ENCODE measurements at regions not wholly inside any gene's neighbourhood (a gene's known extent, or its start where the extent isn't known, plus 50 kb on each side); places are given as distances from the start of the nearest gene placed in this dataset.
A peak's percentile ranks its signal among the peaks of the same experiment; 100 is the strongest.

GRCh38 chr20:7736336-7736735 is 203.9 kb downstream of the HAO1 start:
- DNase-seq, result no peak
- Mint-ChIP-seq H3K36me3 (ENCODE audit: low read depth) (no peaks in the 10 kb centered on the region), H3K27ac (no peak overlapping the region), H3K4me3 (no peak overlapping the region), H3K27me3 (no peaks in the 10 kb centered on the region), H3K4me1 (no peaks in the 10 kb centered on the region), H3K9me3 (peaks cover 2% of the 10 kb centered on the region)
- ChIA-PET POLR2A (no interaction called here), CTCF (no interaction called here)

- Mint-ChIP-seq H3K27me3 (no peaks in the 10 kb centered on the region), H3K27ac (no peak overlapping the region), H3K4me3 (no peak overlapping the region), H3K9me3 (peaks cover 7% of the 10 kb centered on the region), H3K36me3 (ENCODE audit: low read depth) (no peaks in the 10 kb centered on the region), H3K4me1 (no peaks in the 10 kb centered on the region)
- DNase-seq, result no peak
- ChIA-PET CTCF (no interaction called here), POLR2A (no interaction called here)
Observed at GRCh38 chr20:7741866-7742265, 198.4 kb downstream of the HAO1 start.

- ChIA-PET POLR2A (no interaction called here), CTCF (no interaction called here)
- Mint-ChIP-seq H3K27ac (no peak overlapping the region), H3K4me3 (no peak overlapping the region), H3K36me3 (ENCODE audit: low read depth) (no peaks in the 10 kb centered on the region), H3K9me3 (peaks cover 7% of the 10 kb centered on the region), H3K4me1 (no peaks in the 10 kb centered on the region), H3K27me3 (no peaks in the 10 kb centered on the region)
- no peak for DNase-seq
Observed at GRCh38 chr20:7742479-7742878, 197.8 kb downstream of the HAO1 start.

- Mint-ChIP-seq H3K9me3 (peaks cover 7% of the 10 kb centered on the region), H3K27me3 (no peaks in the 10 kb centered on the region), H3K4me1 (no peaks in the 10 kb centered on the region), H3K36me3 (ENCODE audit: low read depth) (no peaks in the 10 kb centered on the region), H3K27ac (no peak overlapping the region), H3K4me3 (no peak overlapping the region)
- POLR2A ChIA-PET, result no interaction called here
- no peak for DNase-seq
- CTCF ChIA-PET, result no interaction called here
Observed at GRCh38 chr20:7744411-7744810, 195.8 kb downstream of the HAO1 start.

GRCh38 chr20:7748624-7749023 is 191.6 kb downstream of the HAO1 start:
- Mint-ChIP-seq H3K9me3 (peaks cover 7% of the 10 kb centered on the region), H3K4me3 (no peak overlapping the region), H3K27me3 (no peaks in the 10 kb centered on the region), H3K36me3 (ENCODE audit: low read depth) (no peaks in the 10 kb centered on the region), H3K27ac (no peak overlapping the region), H3K4me1 (no peaks in the 10 kb centered on the region)
- ChIA-PET POLR2A (no interaction called here), CTCF (no interaction called here)
- no peak for DNase-seq

- ChIA-PET CTCF (no interaction called here), POLR2A (no interaction called here)
- no peaks in the 10 kb centered on the region for H3K4me1 Mint-ChIP-seq
- no peaks in the 10 kb centered on the region for H3K9me3 Mint-ChIP-seq
- H3K4me3 Mint-ChIP-seq, result no peak overlapping the region
- DNase-seq, result no peak
- H3K27me3 Mint-ChIP-seq, result no peaks in the 10 kb centered on the region
- no peak overlapping the region for H3K27ac Mint-ChIP-seq
- no peaks in the 10 kb centered on the region for H3K36me3 Mint-ChIP-seq (ENCODE audit: low read depth)
Observed at GRCh38 chr20:7754102-7754501, 186.2 kb downstream of the HAO1 start.

- no peak overlapping the region for H3K27ac Mint-ChIP-seq
Observed at GRCh38 chr20:7758406-7758805, 181.9 kb downstream of the HAO1 start.

GRCh38 chr20:7760247-7761031 is 179.8 kb downstream of the HAO1 start:
- no peaks in the 10 kb centered on the region for H3K27me3 Mint-ChIP-seq
- ChIA-PET CTCF (interaction anchor here (0.6 kb wide), 2 partner anchors 99 to 728 kb away, joined by 3 to 5 read pairs; no protein-coding TSS in a partner anchor), POLR2A (no interaction called here)
- H3K9me3 Mint-ChIP-seq, result peaks cover 2% of the 10 kb centered on the region
- H3K27ac Mint-ChIP-seq, result no peak overlapping the region
- H3K36me3 Mint-ChIP-seq (ENCODE audit: low read depth), result no peaks in the 10 kb centered on the region
- peaks cover 7% of the 10 kb centered on the region for H3K4me1 Mint-ChIP-seq
- no peak for DNase-seq
- no peak overlapping the region for H3K4me3 Mint-ChIP-seq

More at GRCh38 chr20:7758406-7758805, 181.9 kb downstream of the HAO1 start:
- POLR2A ChIA-PET, result no interaction called here
- H3K4me1 Mint-ChIP-seq, result no peaks in the 10 kb centered on the region
- H3K36me3 Mint-ChIP-seq (ENCODE audit: low read depth), result no peaks in the 10 kb centered on the region
- no peaks in the 10 kb centered on the region for H3K27me3 Mint-ChIP-seq
- no peak overlapping the region for H3K4me3 Mint-ChIP-seq
- CTCF ChIA-PET, result no interaction called here
- DNase-seq, result no peak
- peaks cover 2% of the 10 kb centered on the region for H3K9me3 Mint-ChIP-seq

GRCh38 chr20:7765221-7765620 is 175.0 kb downstream of the HAO1 start:
- ChIA-PET POLR2A (no interaction called here), CTCF (no interaction called here)
- Mint-ChIP-seq H3K4me3 (no peak overlapping the region), H3K27ac (no peak overlapping the region), H3K9me3 (peaks cover 5% of the 10 kb centered on the region), H3K27me3 (no peaks in the 10 kb centered on the region), H3K4me1 (peaks cover 10% of the 10 kb centered on the region), H3K36me3 (ENCODE audit: low read depth) (no peaks in the 10 kb centered on the region)
- no peak for DNase-seq

GRCh38 chr20:7770046-7770445 is 170.2 kb downstream of the HAO1 start:
- peaks cover 11% of the 10 kb centered on the region for H3K9me3 Mint-ChIP-seq
- DNase-seq, result no peak
- ChIA-PET CTCF (no interaction called here), POLR2A (no interaction called here)
- no peaks in the 10 kb centered on the region for H3K36me3 Mint-ChIP-seq (ENCODE audit: low read depth)
- no peak overlapping the region for H3K27ac Mint-ChIP-seq
- peaks cover 11% of the 10 kb centered on the region for H3K4me1 Mint-ChIP-seq
- H3K4me3 Mint-ChIP-seq, result no peak overlapping the region
- no peaks in the 10 kb centered on the region for H3K27me3 Mint-ChIP-seq

- Mint-ChIP-seq H3K4me3 (no peak overlapping the region), H3K36me3 (ENCODE audit: low read depth) (no peaks in the 10 kb centered on the region), H3K27me3 (no peaks in the 10 kb centered on the region), H3K27ac (no peak overlapping the region), H3K9me3 (peaks cover 11% of the 10 kb centered on the region), H3K4me1 (peaks cover 9% of the 10 kb centered on the region)
- ChIA-PET POLR2A (no interaction called here), CTCF (no interaction called here)
- peak; percentile 20 for DNase-seq
Observed at GRCh38 chr20:7770578-7770977, 169.7 kb downstream of the HAO1 start.

- no peak overlapping the region for H3K4me3 Mint-ChIP-seq
- CTCF ChIA-PET, result no interaction called here
- H3K27me3 Mint-ChIP-seq, result no peaks in the 10 kb centered on the region
- no peak for DNase-seq
- peaks cover 9% of the 10 kb centered on the region for H3K9me3 Mint-ChIP-seq
- H3K4me1 Mint-ChIP-seq, result peaks cover 9% of the 10 kb centered on the region
- H3K27ac Mint-ChIP-seq, result no peak overlapping the region
- POLR2A ChIA-PET, result no interaction called here
- H3K36me3 Mint-ChIP-seq (ENCODE audit: low read depth), result no peaks in the 10 kb centered on the region
Observed at GRCh38 chr20:7772371-7772770, 167.9 kb downstream of the HAO1 start.

- H3K36me3 Mint-ChIP-seq (ENCODE audit: low read depth), result no peaks in the 10 kb centered on the region
- POLR2A ChIA-PET, result no interaction called here
- no peaks in the 10 kb centered on the region for H3K27me3 Mint-ChIP-seq
- no peak overlapping the region for H3K27ac Mint-ChIP-seq
- no peak for DNase-seq
- CTCF ChIA-PET, result no interaction called here
- H3K4me1 Mint-ChIP-seq, result peaks cover 9% of the 10 kb centered on the region
- no peak overlapping the region for H3K4me3 Mint-ChIP-seq
- H3K9me3 Mint-ChIP-seq, result peaks cover 6% of the 10 kb centered on the region
Observed at GRCh38 chr20:7773511-7773910, 166.7 kb downstream of the HAO1 start.

- ChIA-PET POLR2A (no interaction called here), CTCF (no interaction called here)
- peaks cover 8% of the 10 kb centered on the region for H3K4me1 Mint-ChIP-seq
- no peaks in the 10 kb centered on the region for H3K27me3 Mint-ChIP-seq
- DNase-seq, result no peak
- no peak overlapping the region for H3K4me3 Mint-ChIP-seq
- no peaks in the 10 kb centered on the region for H3K36me3 Mint-ChIP-seq (ENCODE audit: low read depth)
- peaks cover 6% of the 10 kb centered on the region for H3K9me3 Mint-ChIP-seq
- H3K27ac Mint-ChIP-seq, result no peak overlapping the region
Observed at GRCh38 chr20:7775072-7775471, 165.2 kb downstream of the HAO1 start.

Data from activated CD4-positive, alpha-beta memory T cell treated with anti-CD3 and anti-CD28 coated beads, Interleukin-2, amount 10 ng/mL, durations not matched to agents 7 days and 5 days (primary cell).